H9 (cell line): ENCODE measurements at regions not wholly inside any gene's neighbourhood (a gene's known extent, or its start where the extent isn't known, plus 50 kb on each side); places are given as distances from the start of the nearest gene placed in this dataset.

Experiments
- DNase-seq: peaks from one replicate; pipeline ENCODE4 v3.0.0-alpha.2; 2017
- H2AFZ ChIP-seq: one replicate; pipeline ENCODE4 v1.6.1; 2013; ENCODE audit warnings: mild to moderate bottlenecking, low read length, control low read depth, moderate library complexity
- H2AK5ac ChIP-seq: 2 replicates; pipeline ENCODE4 v1.6.1; 2013; ENCODE audit warnings: low read length, control low read depth, mixed read lengths; ENCODE audit not compliant: insufficient read length
- H2BK120ac ChIP-seq: one replicate; pipeline ENCODE4 v1.6.1; 2013; ENCODE audit warnings: low read depth, mild to moderate bottlenecking, low read length, control low read depth, inconsistent platforms; ENCODE audit not compliant: poor library complexity, severe bottlenecking
- H2BK12ac ChIP-seq: 2 replicates; pipeline ENCODE4 v1.6.1; 2013; ENCODE audit warnings: low read length, control low read depth, mixed read lengths, low read depth; ENCODE audit not compliant: insufficient read length
- H2BK15ac ChIP-seq: 2 replicates; pipeline ENCODE4 v1.6.1; 2013; ENCODE audit warnings: low read depth, low read length, control low read depth
- H2BK20ac ChIP-seq: one replicate; pipeline ENCODE4 v1.6.1; 2013; ENCODE audit warnings: low read depth, mild to moderate bottlenecking, low read length, control low read depth, inconsistent platforms; ENCODE audit not compliant: poor library complexity, severe bottlenecking
- H2BK5ac ChIP-seq: 2 replicates; pipeline ENCODE4 v1.6.1; 2013; ENCODE audit warnings: low read length, control low read depth, mixed read lengths; ENCODE audit not compliant: insufficient read length
- H3K14ac ChIP-seq: 2 replicates; pipeline ENCODE4 v1.6.1; 2013; ENCODE audit warnings: low read length, control low read depth; ENCODE audit not compliant: insufficient read depth
- H3K18ac ChIP-seq: 2 replicates; pipeline ENCODE4 v1.6.1; 2013; ENCODE audit warnings: low read depth, mild to moderate bottlenecking, mixed read lengths, low read length, control low read depth; ENCODE audit not compliant: insufficient read length
- H3K23ac ChIP-seq: 2 replicates; pipeline ENCODE4 v1.6.1; 2013; ENCODE audit warnings: low read length, control low read depth, mixed read lengths, low read depth; ENCODE audit not compliant: insufficient read length
- H3K23me2 ChIP-seq: 2 replicates; pipeline ENCODE4 v1.6.1; 2013; ENCODE audit warnings: low read depth, mild to moderate bottlenecking, mixed read lengths, low read length, control low read depth; ENCODE audit not compliant: insufficient read length, poor library complexity, severe bottlenecking
- H3K27ac ChIP-seq: 2 replicates; pipeline ENCODE4 v1.5.1; 2013; ENCODE audit warnings: low read length, control low read depth, mixed read lengths, low read depth; ENCODE audit not compliant: insufficient read length
- H3K27me3 ChIP-seq: 2 replicates; pipeline ENCODE4 v1.6.1; 2013; ENCODE audit warnings: low read length, control low read depth, inconsistent platforms; ENCODE audit not compliant: insufficient read depth
- H3K4ac ChIP-seq: 2 replicates; pipeline ENCODE4 v1.6.1; 2013; ENCODE audit warnings: low read depth, mild to moderate bottlenecking, control low read depth, inconsistent platforms, low read length, moderate library complexity
- H3K4me1 ChIP-seq: 2 replicates; pipeline ENCODE4 v1.6.1; 2013; ENCODE audit warnings: low read length, control low read depth, inconsistent platforms; ENCODE audit not compliant: insufficient read depth
- H3K4me2 ChIP-seq: 2 replicates; pipeline ENCODE4 v1.6.1; 2013; ENCODE audit warnings: low read length, control low read depth, mixed read lengths; ENCODE audit not compliant: insufficient read length, insufficient read depth
- H3K56ac ChIP-seq: 2 replicates; pipeline ENCODE4 v1.6.1; 2013; ENCODE audit warnings: low read depth, mild to moderate bottlenecking, mixed read lengths, low read length, control low read depth; ENCODE audit not compliant: insufficient read length
- H3K79me1 ChIP-seq: 2 replicates; pipeline ENCODE4 v1.6.1; 2013; ENCODE audit warnings: low read depth, mild to moderate bottlenecking, moderate library complexity, low read length, control low read depth, inconsistent platforms; ENCODE audit not compliant: insufficient read depth, poor library complexity, severe bottlenecking
- H3K79me2 ChIP-seq: 2 replicates; pipeline ENCODE4 v1.6.1; 2013; ENCODE audit warnings: low read length, control low read depth, inconsistent platforms; ENCODE audit not compliant: insufficient read depth
- H3K9ac ChIP-seq: 2 replicates; pipeline ENCODE4 v1.6.1; 2013; ENCODE audit warnings: low read length, control low read depth, mixed read lengths; ENCODE audit not compliant: insufficient read length; ENCODE audit errors: extremely low read depth
- H3K9me3 ChIP-seq: one replicate; pipeline ENCODE4 v1.6.1; 2013; ENCODE audit warnings: low read depth, low read length, inconsistent platforms; ENCODE audit not compliant: control insufficient read depth
- H3T11ph ChIP-seq: one replicate; pipeline ENCODE4 v1.6.1; 2013; ENCODE audit warnings: mild to moderate bottlenecking, low read length, control low read depth, inconsistent platforms
- H4K20me1 ChIP-seq: one replicate; pipeline ENCODE4 v1.6.1; 2013; ENCODE audit not compliant: control insufficient read depth, insufficient read length, insufficient read depth
- H4K5ac ChIP-seq: 2 replicates; pipeline ENCODE4 v1.6.1; 2013; ENCODE audit warnings: low read depth, mild to moderate bottlenecking, mixed read lengths, low read length, control low read depth; ENCODE audit not compliant: insufficient read length
- H4K8ac ChIP-seq: replicated peaks from 2 replicates; pipeline ENCODE4 v1.6.1; 2013; ENCODE audit warnings: low read length, control low read depth, mixed read lengths, low read depth; ENCODE audit not compliant: insufficient read length
- H4K91ac ChIP-seq: 2 replicates; pipeline ENCODE4 v1.6.1; 2013; ENCODE audit warnings: low read depth, mild to moderate bottlenecking, moderate library complexity, mixed read lengths, low read length, control low read depth; ENCODE audit not compliant: insufficient read length
- H3K27ac Mint-ChIP-seq, 3 experiments: 2 replicates in 2 of 3; 3 replicates in 1 of 3; pipeline ENCODE4 v1.8.0; 2020 to 2021; ENCODE audit warnings: mixed read lengths in 3 of 3, mild to moderate bottlenecking in 1 of 3, moderate library complexity in 1 of 3
- H3K27me3 Mint-ChIP-seq: 2 replicates; pipeline ENCODE4 v1.8.0; 2021; ENCODE audit warnings: low read depth, mild to moderate bottlenecking, moderate library complexity, mixed read lengths
- H3K36me3 Mint-ChIP-seq, 3 experiments: 2 replicates in 2 of 3; 3 replicates in 1 of 3; pipeline ENCODE4 v1.8.0; 2020 to 2021; ENCODE audit warnings: low read depth in 3 of 3, mixed read lengths in 3 of 3; ENCODE audit not compliant: insufficient read depth in 1 of 3
- H3K4me1 Mint-ChIP-seq, 2 experiments: 2 replicates each; pipeline ENCODE4 v1.8.0; 2020; ENCODE audit warnings: mixed read lengths in 2 of 2
- H3K4me3 Mint-ChIP-seq, 2 experiments: 2 replicates in 1 of 2; 3 replicates in 1 of 2; pipeline ENCODE4 v1.8.0; 2020 to 2021; ENCODE audit warnings: mild to moderate bottlenecking in 2 of 2, mixed read lengths in 2 of 2, moderate library complexity in 1 of 2
- H3K9me3 Mint-ChIP-seq, 2 experiments: 2 replicates in 1 of 2; 3 replicates in 1 of 2; pipeline ENCODE4 v1.8.0; 2020; ENCODE audit warnings: mild to moderate bottlenecking in 2 of 2, mixed read lengths in 2 of 2, moderate library complexity in 1 of 2
- WGBS: extraction: QIAGEN DNeasy Blood & Tissue Kit; methylation state at CpG from one replicate; pipeline ENCODE4 v1.1.7; 2013; ENCODE audit warnings: missing lambda C conversion rate, low lambda C conversion rate, mixed read lengths; ENCODE audit not compliant: insufficient read length; ENCODE audit errors: extremely low coverage; 5-methylcytosine and 5-hydroxymethylcytosine counted together
- TF ChIP-seq, protein P1 (sequence below): fragments of 200-600 bp; sonication (generic); conservative IDR thresholded peaks from 3 replicates; pipeline ENCODE4 v1.8.0; 2021; ENCODE audit warnings: antibody characterized with exemption, mild to moderate bottlenecking

DNA sequence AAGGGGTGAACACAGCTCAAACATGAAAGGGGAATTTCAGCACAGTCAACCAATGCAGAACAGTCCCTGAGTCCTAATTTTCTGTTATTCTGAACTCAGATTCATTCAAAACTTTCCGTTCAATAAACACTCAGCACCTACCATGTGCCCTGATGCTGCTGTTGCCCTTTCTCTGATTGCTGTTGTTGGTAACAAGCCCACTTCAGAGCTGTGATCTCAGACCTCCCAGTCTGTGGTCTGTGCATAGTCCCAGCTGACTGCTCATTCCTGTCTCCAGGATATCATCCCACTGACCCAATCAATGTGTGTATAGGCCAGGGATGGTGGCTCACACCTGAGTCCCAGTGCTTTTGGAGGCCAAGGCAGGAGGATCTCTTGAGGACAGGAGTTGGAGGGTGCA lies 82.7 kb upstream of the SLC35G4 start:
- Mint-ChIP-seq H3K27me3 (no peaks in the 10 kb centered on the region; the same call in none of the 2 replicates), H3K4me3 (no peak overlapping the region), H3K4me1 (no peaks in the 10 kb centered on the region), H3K9me3 (no peaks in the 10 kb centered on the region), H3K27ac (no peak overlapping the region; a peak in 1 of 7 replicates), H3K36me3 (no peaks in the 10 kb centered on the region)
- Histone ChIP-seq H2AK5ac (no peak overlapping the region), H2BK15ac (no peak overlapping the region), H3K18ac (no peak overlapping the region), H2BK12ac (no peak overlapping the region), H2BK120ac (no peak overlapping the region), H3T11ph (no peak overlapping the region), H4K8ac (no peak overlapping the region), H3K27ac (no peak overlapping the region), H3K14ac (no peak overlapping the region), H3K4me1 (no peaks in the 10 kb centered on the region), H3K4me2 (no peak overlapping the region), H2BK5ac (no peak overlapping the region), H2BK20ac (no peak overlapping the region), H3K4ac (no peak overlapping the region), H3K79me1 (no peaks in the 10 kb centered on the region), H4K20me1 (no peaks in the 10 kb centered on the region), H3K79me2 (no peaks in the 10 kb centered on the region), H4K5ac (no peak overlapping the region), H3K56ac (no peak overlapping the region), H3K27me3 (no peaks in the 10 kb centered on the region), H3K23ac (no peak overlapping the region), H3K9ac (no peak overlapping the region), H2AFZ (no peak overlapping the region), H3K9me3 (no peaks in the 10 kb centered on the region), H4K91ac (no peak overlapping the region), H3K23me2 (no peaks in the 10 kb centered on the region)
- DNase-seq = no peak
- TF ChIP-seq, protein P1, sequence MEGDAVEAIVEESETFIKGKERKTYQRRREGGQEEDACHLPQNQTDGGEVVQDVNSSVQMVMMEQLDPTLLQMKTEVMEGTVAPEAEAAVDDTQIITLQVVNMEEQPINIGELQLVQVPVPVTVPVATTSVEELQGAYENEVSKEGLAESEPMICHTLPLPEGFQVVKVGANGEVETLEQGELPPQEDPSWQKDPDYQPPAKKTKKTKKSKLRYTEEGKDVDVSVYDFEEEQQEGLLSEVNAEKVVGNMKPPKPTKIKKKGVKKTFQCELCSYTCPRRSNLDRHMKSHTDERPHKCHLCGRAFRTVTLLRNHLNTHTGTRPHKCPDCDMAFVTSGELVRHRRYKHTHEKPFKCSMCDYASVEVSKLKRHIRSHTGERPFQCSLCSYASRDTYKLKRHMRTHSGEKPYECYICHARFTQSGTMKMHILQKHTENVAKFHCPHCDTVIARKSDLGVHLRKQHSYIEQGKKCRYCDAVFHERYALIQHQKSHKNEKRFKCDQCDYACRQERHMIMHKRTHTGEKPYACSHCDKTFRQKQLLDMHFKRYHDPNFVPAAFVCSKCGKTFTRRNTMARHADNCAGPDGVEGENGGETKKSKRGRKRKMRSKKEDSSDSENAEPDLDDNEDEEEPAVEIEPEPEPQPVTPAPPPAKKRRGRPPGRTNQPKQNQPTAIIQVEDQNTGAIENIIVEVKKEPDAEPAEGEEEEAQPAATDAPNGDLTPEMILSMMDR = no peak
- no CpG with 5 or more reads among the region's 1 CpG for WGBS
